GM19395 (cell line): ENCODE measurements at regions not wholly inside any gene's neighbourhood (a gene's known extent, or its start where the extent isn't known, plus 50 kb on each side); places are given as distances from the start of the nearest gene placed in this dataset.

Source experiments
- ATAC-seq: cut with Tn5 transposase; IDR thresholded peaks from one replicate; pipeline ENCODE4 v1.9.1; 2021; ENCODE audit warnings: mild to moderate bottlenecking, moderate library complexity; ENCODE audit not compliant: unreplicated experiment

- ATAC-seq, result no peak
These were observed 61.9 kb upstream of the PTPRZ1 start for GRCh38 chr7:121810831-121811672.

GRCh38 chr7:121807078-121807477, 65.9 kb upstream of the PTPRZ1 start:
- no peak for ATAC-seq

GRCh38 chr7:121803039-121803438, 69.9 kb upstream of the PTPRZ1 start:
- no peak for ATAC-seq

GRCh38 chr7:121800916-121801675, 71.9 kb upstream of the PTPRZ1 start:
- ATAC-seq, result no peak

GRCh38 chr7:121798896-121799295, 74.1 kb upstream of the PTPRZ1 start:
- no peak for ATAC-seq

GRCh38 chr7:121798453-121798840, 74.5 kb upstream of the PTPRZ1 start:
- ATAC-seq, result no peak

GRCh38 chr7:121797657-121798452, 75.1 kb upstream of the PTPRZ1 start:
- no peak for ATAC-seq

GRCh38 chr7:121796936-121797656, 75.9 kb upstream of the PTPRZ1 start:
- no peak for ATAC-seq

GRCh38 chr7:121796381-121796780, 76.6 kb upstream of the PTPRZ1 start:
- ATAC-seq, result no peak

- ATAC-seq, result no peak
These were observed 77.2 kb upstream of the PTPRZ1 start for GRCh38 chr7:121795736-121796135.

- no peak for ATAC-seq
These were observed 79.2 kb upstream of the PTPRZ1 start for GRCh38 chr7:121793716-121794115.

GRCh38 chr7:121777672-121778071, 95.3 kb upstream of the PTPRZ1 start:
- no peak for ATAC-seq

GRCh38 chr7:121774563-121774962, 98.4 kb upstream of the PTPRZ1 start:
- ATAC-seq, result peak; percentile 52

- no peak for ATAC-seq
These were observed 106.3 kb upstream of the PTPRZ1 start for GRCh38 chr7:121766676-121767075.

GRCh38 chr7:121761399-121761798, 111.6 kb upstream of the PTPRZ1 start:
- no peak for ATAC-seq

- no peak for ATAC-seq
These were observed 117.0 kb upstream of the PTPRZ1 start for GRCh38 chr7:121755818-121756552.

- no peak for ATAC-seq
These were observed 117.7 kb upstream of the PTPRZ1 start for GRCh38 chr7:121755286-121755685.

GRCh38 chr7:121753944-121754343, 119.0 kb upstream of the PTPRZ1 start:
- no peak for ATAC-seq

- no peak for ATAC-seq
These were observed 120.3 kb upstream of the PTPRZ1 start for GRCh38 chr7:121752706-121753105.

GRCh38 chr7:121748546-121748945, 124.4 kb upstream of the PTPRZ1 start:
- ATAC-seq, result no peak
